Central memory CD8-positive, alpha-beta T cell (primary cell): ENCODE measurements at regions not wholly inside any gene's neighbourhood (a gene's known extent, or its start where the extent isn't known, plus 50 kb on each side); places are given as distances from the start of the nearest gene placed in this dataset.

Experiments used
- ATAC-seq: fragments of 150-1000 bp; cut with Tn5 transposase; replicated peaks from 2 replicates; pipeline ENCODE4 v1.10.0; 2022; ENCODE audit warnings: mild to moderate bottlenecking, moderate FRiP score, moderate number of reproducible peaks; ENCODE audit not compliant: poor library complexity, severe bottlenecking; ENCODE audit errors: extremely low read depth
- DNase-seq, 2 donors: peaks; one replicate each; pipeline ENCODE4 v3.0.0; 2021; ENCODE audit warnings: low spot score in 2 of 2
- H3K27ac Mint-ChIP-seq: one replicate; pipeline ENCODE4 v1.8.0; 2022; ENCODE audit warnings: low read depth, mild to moderate bottlenecking, moderate library complexity, mixed read lengths
- H3K27me3 Mint-ChIP-seq: one replicate; pipeline ENCODE4 v1.8.0; 2022; ENCODE audit warnings: mixed read lengths
- H3K36me3 Mint-ChIP-seq: one replicate; pipeline ENCODE4 v1.8.0; 2022; ENCODE audit warnings: mild to moderate bottlenecking, moderate library complexity, mixed read lengths; ENCODE audit not compliant: insufficient read depth
- H3K4me1 Mint-ChIP-seq: one replicate; pipeline ENCODE4 v1.8.0; 2022; ENCODE audit warnings: mixed read lengths
- H3K4me3 Mint-ChIP-seq: one replicate; pipeline ENCODE4 v1.8.0; 2022; ENCODE audit warnings: mild to moderate bottlenecking, moderate library complexity, mixed read lengths
- H3K9me3 Mint-ChIP-seq: one replicate; pipeline ENCODE4 v1.8.0; 2022; ENCODE audit warnings: mixed read lengths

DNA sequence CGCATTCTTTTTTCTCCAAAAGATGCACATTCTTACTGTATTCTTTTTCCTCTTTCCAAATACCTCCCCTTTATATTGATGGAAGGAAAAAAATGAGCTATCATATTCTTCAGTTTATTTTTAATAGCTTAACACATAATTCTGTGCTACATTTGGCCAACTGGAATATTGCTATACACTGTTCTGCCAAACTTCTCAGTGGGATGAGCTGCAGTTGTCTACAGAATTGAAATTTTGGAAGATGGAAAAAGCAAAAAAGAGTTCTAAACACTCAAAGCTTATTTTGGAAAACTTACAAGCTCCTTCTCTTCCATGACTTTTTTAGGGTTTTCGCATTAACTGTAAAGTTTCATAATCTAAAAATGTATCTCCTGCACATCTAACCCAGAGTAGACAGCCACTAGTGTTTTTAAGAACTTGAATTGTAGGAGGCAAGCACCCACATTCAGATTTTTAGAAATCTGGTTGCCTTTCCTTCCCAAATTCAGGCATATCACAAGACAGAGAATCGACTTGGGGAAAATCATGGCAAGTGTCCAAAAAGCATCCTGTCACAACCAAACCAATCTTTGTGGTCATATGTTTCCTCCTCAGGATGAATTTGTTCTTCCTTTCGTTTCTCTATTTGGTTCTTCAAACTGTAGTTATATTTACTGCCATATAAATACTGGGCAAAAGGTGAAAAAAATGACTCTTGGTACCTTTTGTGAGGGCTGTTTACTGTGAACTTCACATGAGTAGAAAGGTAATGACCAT lies 111.4 kb upstream of the FRY start:
- no peak overlapping the region for H3K27ac Mint-ChIP-seq

DNA sequence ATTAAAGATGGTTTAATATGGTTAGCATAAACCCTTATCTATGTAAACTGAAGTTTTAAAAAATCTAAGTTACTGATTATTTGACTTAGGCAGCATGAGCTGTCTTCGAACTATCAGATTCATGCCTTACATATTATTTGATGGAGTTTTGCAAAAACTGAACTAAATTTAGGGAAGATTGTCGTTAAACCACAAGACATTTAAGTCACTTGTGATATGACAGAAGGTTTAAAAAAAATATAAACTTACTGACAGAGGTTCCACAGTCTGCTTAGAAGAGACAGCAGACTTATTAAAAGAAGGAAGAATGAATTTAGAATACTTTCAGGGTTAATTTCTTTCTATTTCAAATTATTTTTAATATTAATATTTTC lies 110.9 kb upstream of the FRY start:
- Mint-ChIP-seq H3K9me3 (no peaks in the 10 kb centered on the region), H3K36me3 (peaks cover 2% of the 10 kb centered on the region), H3K4me1 (no peaks in the 10 kb centered on the region), H3K27me3 (no peaks in the 10 kb centered on the region), H3K27ac (no peak overlapping the region), H3K4me3 (no peak overlapping the region)
- ATAC-seq (no peak), DNase-seq (no peak)

More for the DNA sequence above, 111.4 kb upstream of the FRY start:
- Mint-ChIP-seq H3K27me3 (no peaks in the 10 kb centered on the region), H3K4me1 (no peaks in the 10 kb centered on the region), H3K9me3 (no peaks in the 10 kb centered on the region), H3K36me3 (no peaks in the 10 kb centered on the region), H3K4me3 (no peak overlapping the region)
- DNase-seq: no peak
- ATAC-seq: no peak

DNA sequence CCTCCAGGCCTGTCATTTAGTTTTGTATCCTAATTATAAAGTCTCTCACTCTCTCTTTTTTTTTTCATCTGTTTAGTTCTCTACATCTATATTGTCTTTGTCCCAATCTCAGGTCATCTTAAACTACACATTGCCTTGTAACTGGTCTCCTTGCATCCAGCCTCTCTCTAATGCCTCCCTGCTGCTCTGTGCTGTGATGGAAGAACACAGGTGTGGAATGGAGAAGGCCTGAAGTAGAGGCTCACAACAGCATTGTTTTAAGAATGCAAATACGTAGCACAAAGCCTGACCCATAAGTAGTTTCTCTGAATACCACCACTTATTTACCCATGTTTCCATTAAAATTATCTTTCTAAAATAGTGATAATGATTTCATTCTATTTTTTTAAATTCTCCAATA lies 108.8 kb upstream of the FRY start:
- no peak for DNase-seq
- Mint-ChIP-seq H3K36me3 (peaks cover 2% of the 10 kb centered on the region), H3K27ac (no peak overlapping the region), H3K9me3 (no peaks in the 10 kb centered on the region), H3K4me3 (no peak overlapping the region), H3K4me1 (no peaks in the 10 kb centered on the region), H3K27me3 (no peaks in the 10 kb centered on the region)
- ATAC-seq: no peak

DNA sequence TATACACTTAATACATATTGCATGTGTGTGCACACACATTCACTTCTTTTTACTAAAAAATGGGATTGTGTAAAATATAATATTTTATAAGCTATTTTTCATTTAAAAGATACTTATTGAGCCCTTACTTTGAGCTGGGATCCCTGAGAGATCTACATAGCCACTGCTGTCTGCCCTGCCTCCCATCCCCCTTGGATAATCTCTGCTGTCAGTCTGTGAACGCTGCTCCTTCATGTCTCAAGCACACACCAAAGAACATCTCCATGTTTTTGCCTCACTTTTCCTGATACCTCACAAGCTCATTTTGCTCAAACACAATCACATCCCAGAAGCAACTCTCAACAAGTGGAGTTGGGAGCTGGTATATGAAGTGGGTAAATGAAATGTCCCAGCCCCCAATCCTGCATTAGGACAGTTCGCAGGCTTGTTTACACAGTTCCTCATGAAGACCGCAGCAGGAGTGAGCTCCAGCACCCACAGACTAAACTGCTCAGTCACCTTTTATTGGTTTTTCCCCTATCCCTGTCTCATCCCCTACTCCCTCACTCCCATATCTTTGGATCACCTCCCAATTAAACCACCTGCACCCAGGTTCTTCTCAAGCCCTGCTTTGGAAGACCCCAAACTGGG lies 108.3 kb upstream of the FRY start:
- no peak overlapping the region for H3K27ac Mint-ChIP-seq
- no peaks in the 10 kb centered on the region for H3K9me3 Mint-ChIP-seq
- H3K36me3 Mint-ChIP-seq: peaks cover 2% of the 10 kb centered on the region
- H3K4me3 Mint-ChIP-seq: no peak overlapping the region
- ATAC-seq (no peak), DNase-seq (no peak)
- H3K4me1 Mint-ChIP-seq: no peaks in the 10 kb centered on the region
- H3K27me3 Mint-ChIP-seq: no peaks in the 10 kb centered on the region

DNA sequence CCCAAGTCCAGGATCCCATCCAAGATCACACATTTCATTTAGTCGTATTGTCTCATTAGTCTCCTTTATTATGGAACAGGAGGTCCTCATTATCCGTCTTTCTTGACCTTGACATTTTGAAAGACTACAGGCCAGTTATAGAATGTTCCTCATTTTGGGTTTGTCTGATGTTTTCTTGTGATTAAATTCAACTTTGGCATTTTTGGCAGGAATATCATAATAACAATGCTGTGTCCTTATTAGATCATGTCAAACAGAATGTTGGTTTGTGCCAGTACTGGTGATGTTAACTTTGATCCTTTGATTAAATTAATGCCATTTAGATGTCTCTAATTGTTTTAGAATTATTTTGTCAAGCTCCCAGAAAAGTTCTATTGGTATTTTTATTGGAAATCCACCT lies 106.5 kb upstream of the FRY start:
- ATAC-seq (no peak), DNase-seq (no peak)
- peaks cover 2% of the 10 kb centered on the region for H3K36me3 Mint-ChIP-seq
- H3K9me3 Mint-ChIP-seq: no peaks in the 10 kb centered on the region
- no peak overlapping the region for H3K4me3 Mint-ChIP-seq
- H3K27me3 Mint-ChIP-seq: no peaks in the 10 kb centered on the region
- no peak overlapping the region for H3K27ac Mint-ChIP-seq
- H3K4me1 Mint-ChIP-seq: no peaks in the 10 kb centered on the region

DNA sequence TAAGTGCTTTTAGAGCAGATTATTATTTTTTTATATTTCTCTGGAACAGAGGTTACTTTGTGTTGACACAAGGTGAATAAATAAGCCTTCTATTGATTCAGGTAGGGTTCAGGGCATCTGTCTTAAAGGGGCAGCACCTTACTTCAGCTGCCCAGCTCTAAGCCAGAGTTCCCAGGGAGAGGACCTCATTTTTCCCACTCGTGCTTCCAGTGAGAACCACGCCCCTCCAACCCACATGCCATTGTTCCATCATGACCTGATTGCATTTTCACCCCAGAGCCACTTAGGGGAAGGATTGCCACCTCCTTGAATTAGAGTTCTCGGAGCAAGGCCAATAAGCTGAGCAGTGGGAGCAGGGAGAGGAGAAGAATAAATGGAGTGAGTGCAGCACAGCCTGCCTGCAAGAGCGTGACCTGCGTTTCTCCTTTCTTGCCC lies 104.3 kb upstream of the FRY start:
- DNase-seq: no peak
- ATAC-seq: no peak
- H3K36me3 Mint-ChIP-seq: peaks cover 2% of the 10 kb centered on the region
- no peaks in the 10 kb centered on the region for H3K27me3 Mint-ChIP-seq
- no peaks in the 10 kb centered on the region for H3K9me3 Mint-ChIP-seq
- H3K4me3 Mint-ChIP-seq: no peak overlapping the region
- no peaks in the 10 kb centered on the region for H3K4me1 Mint-ChIP-seq
- no peak overlapping the region for H3K27ac Mint-ChIP-seq

DNA sequence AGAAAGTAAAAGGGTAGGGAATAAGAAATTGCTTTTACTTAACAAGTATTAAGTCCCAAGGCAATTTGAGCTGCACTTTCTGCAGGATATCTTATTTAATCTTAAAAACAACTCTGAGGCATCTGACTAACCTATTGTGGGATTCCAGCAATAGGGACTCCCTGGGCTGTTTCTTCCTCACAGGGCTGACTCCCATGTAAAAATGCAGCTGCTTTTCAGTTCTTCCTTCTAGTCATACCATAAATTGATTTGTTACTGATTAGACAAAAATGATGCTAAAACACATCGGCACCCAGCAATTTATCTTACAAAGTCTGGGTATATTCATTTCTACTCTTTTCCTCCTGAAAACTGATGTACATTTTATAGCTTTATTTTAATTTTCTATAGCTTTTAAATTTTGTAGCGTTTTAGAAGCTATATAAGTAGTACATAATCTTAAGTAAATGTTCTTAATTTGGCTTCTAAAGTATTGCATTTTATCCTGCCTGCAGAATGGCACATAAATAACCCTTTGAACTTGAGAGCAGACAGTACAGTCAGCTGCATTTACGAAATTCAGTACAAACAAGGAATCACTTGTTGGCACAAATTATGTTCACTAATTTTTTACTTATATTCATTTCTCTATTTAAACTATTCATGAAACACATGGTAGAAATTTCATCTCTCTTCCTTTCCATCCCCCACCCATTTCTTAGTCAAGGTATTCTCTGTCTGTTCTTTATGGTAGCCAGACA lies 102.4 kb upstream of the FRY start:
- no peak for DNase-seq

DNA sequence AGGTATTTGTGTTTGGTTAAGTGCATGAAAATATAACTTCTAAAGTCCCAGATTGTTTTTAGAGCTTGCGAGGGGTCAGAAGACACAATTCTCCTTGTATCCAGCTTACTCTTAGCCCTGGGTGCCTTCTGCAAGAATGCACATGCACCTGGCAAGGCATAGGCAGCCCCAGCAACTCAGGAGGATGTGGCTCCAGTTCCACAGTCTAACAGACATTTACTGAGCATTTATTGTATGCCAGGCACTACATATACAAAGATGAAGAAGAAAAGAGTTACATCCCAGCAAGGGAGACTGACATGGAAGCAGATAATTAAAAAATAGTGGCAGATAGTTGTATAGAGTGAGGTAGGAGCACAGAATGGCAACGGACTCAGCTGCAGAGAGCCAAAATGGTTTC lies 101.1 kb upstream of the FRY start:
- no peak for ATAC-seq
- H3K27ac Mint-ChIP-seq: no peak overlapping the region

More for the DNA sequence above, 102.4 kb upstream of the FRY start:
- Mint-ChIP-seq H3K27ac (no peak overlapping the region), H3K36me3 (peaks cover 2% of the 10 kb centered on the region), H3K4me3 (no peak overlapping the region), H3K27me3 (no peaks in the 10 kb centered on the region), H3K9me3 (no peaks in the 10 kb centered on the region), H3K4me1 (no peaks in the 10 kb centered on the region)
- no peak for ATAC-seq

DNA sequence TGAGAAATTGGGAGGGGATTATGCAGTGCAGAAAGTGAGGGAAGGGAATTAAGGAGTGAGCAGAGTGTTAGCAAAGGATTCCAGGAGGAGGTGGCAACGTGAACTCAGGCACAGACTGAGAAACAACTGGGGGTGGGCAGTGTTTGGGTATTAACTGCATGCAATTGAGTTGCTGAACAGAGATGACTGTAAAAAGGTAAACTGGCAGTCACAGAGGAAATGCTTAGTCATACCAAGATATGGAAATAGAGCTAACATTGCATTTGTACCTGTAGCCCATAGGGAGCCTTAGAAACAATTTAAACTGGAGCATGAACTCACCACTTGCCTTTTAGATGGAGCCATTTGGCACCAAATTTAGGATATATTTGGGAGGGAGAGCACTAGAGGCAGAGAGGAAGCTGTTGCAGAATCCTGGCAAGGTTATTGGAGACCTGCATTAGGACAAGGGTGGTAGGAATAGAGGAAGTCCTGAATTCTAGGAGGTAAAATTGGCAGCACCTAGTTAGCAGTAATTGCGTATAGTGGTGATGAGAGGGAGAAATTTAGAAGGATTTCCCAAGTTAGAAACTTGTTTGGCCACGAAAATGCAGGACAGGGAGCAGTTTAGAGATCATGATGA lies 100.6 kb upstream of the FRY start:
- Mint-ChIP-seq H3K9me3 (no peaks in the 10 kb centered on the region), H3K4me3 (no peak overlapping the region), H3K27me3 (no peaks in the 10 kb centered on the region), H3K27ac (no peak overlapping the region), H3K36me3 (no peaks in the 10 kb centered on the region), H3K4me1 (no peaks in the 10 kb centered on the region)
- DNase-seq: no peak
- ATAC-seq: no peak

More for the DNA sequence above, 101.1 kb upstream of the FRY start:
- H3K27me3 Mint-ChIP-seq: no peaks in the 10 kb centered on the region
- H3K4me3 Mint-ChIP-seq: no peak overlapping the region
- H3K36me3 Mint-ChIP-seq: peaks cover under 1% of the 10 kb centered on the region
- no peaks in the 10 kb centered on the region for H3K4me1 Mint-ChIP-seq
- no peaks in the 10 kb centered on the region for H3K9me3 Mint-ChIP-seq
- DNase-seq: no peak

DNA sequence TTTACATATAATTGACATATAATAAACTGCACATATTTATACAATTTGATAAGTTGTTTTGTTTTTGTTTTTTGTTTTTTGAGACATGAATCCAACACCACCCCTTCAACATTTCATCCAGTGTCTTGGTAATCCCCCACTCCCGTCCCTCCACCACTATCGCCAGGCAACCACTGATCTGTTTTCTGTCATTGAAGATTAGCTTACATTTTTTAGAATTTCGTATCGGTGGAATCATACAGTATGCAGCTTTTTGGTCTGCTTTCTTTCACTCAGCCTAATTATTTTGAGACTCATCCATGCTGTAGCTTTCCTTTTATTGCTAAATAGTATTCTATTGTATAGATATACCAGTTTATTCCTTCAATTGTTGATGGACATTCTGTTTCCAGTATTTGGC lies 94.1 kb upstream of the FRY start:
- H3K36me3 Mint-ChIP-seq: no peaks in the 10 kb centered on the region
- no peaks in the 10 kb centered on the region for H3K27me3 Mint-ChIP-seq
- H3K27ac Mint-ChIP-seq: no peak overlapping the region
- DNase-seq (no peak), ATAC-seq (no peak)
- H3K4me3 Mint-ChIP-seq: no peak overlapping the region
- no peaks in the 10 kb centered on the region for H3K4me1 Mint-ChIP-seq
- no peaks in the 10 kb centered on the region for H3K9me3 Mint-ChIP-seq

DNA sequence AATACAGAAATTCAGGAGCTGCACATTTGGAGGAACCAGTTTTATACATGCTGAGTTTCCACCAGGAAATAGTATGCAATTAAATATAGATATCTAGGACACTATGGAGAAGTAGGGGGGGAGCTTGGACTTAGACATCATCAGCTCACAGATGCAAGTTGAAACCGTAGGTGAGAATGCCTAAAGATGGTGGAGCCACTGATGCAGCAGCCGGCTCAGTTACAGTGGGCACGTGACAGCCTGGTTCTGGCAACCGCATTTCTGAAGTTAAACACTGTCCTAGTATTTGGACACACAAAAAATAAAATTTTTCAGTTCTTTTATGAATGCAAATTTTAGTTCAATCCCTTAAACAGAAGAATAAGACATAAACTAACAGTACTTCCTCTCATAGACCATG lies 91.5 kb upstream of the FRY start:
- Mint-ChIP-seq H3K27ac (no peak overlapping the region), H3K4me1 (no peaks in the 10 kb centered on the region), H3K4me3 (no peak overlapping the region), H3K9me3 (no peaks in the 10 kb centered on the region), H3K27me3 (peaks cover 8% of the 10 kb centered on the region), H3K36me3 (no peaks in the 10 kb centered on the region)
- ATAC-seq (no peak), DNase-seq (no peak)

DNA sequence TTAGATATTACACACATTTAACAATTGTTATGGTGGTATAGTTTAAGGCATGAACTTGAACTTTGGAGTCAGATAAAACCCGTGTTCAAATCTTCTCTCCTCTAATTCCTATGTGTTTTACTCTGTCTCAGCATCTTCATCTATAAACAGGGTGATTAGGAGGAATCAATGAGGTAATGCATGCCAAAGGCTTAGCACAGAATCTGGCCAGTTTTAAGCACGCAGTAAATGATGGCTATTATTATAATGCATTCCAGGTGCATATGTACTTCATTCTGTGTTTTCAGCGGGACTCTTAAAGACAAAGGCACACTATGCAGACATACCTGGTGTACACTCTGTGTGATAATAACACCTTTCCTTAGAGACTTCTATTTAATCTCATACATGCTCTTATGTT lies 88.0 kb upstream of the FRY start:
- no peak for DNase-seq
- Mint-ChIP-seq H3K4me3 (no peak overlapping the region), H3K4me1 (no peaks in the 10 kb centered on the region), H3K27ac (no peak overlapping the region), H3K9me3 (no peaks in the 10 kb centered on the region), H3K36me3 (no peaks in the 10 kb centered on the region), H3K27me3 (peaks cover 8% of the 10 kb centered on the region)
- ATAC-seq: no peak
